ENCODE measurements at regions not wholly inside any gene's neighbourhood (a gene's known extent, or its start where the extent isn't known, plus 50 kb on each side); places are given as distances from the start of the nearest gene placed in this dataset.

DNA sequence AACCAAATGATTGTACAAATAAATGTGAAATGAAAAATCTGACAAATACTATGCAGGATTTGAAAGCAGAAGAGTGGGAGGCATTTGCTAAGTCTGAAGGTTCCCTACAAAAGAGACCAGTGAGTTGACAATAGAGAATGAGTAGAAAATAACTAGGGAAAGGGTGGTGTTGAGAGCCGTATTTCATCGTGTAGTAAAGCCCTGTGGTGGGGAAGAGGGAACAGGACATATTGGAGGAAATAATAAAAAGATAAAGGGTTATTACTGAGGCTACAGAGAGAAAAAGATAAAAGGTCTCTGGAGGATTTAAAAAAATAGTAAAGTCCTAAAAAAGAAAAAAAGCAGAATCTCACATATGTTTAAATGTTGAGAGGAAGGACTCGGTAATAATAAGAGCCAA, 268.8 kb downstream of the DUSP6 start:
- Histone ChIP-seq H3K4me3 (no peak overlapping the region), H3K27ac (no peak overlapping the region), H3K9me3 (ENCODE audit: low read depth, low read length) (no peaks in the 10 kb centered on the region), H3K9ac (ENCODE audit: insufficient read length) (no peak overlapping the region), H3K36me3 (ENCODE audit: insufficient read depth, low read length) (no peaks in the 10 kb centered on the region)
- DNase-seq (ENCODE audit: low read depth, low spot score): no peak
- TF ChIP-seq EZH2 (IDR thresholded peaks at IDR 0.05): no peak
- no peak for TF ChIP-seq FOXP2 (optimal IDR thresholded peaks at IDR 0.05; ENCODE audit: control extremely low read depth, extremely low read length, insufficient read depth)
- no peak for TF ChIP-seq POLR2AphosphoS5 (IDR thresholded peaks at IDR 0.05; ENCODE audit: borderline replicate concordance, low read depth, low read length)

GRCh38 chr12:89082370-89082753, 269.9 kb downstream of the DUSP6 start:
- no peak overlapping the region for H3K4me3 ChIP-seq
- TF ChIP-seq EZH2 (IDR thresholded peaks at IDR 0.05): no peak
- TF ChIP-seq FOXP2 (optimal IDR thresholded peaks at IDR 0.05; ENCODE audit: control extremely low read depth, extremely low read length, insufficient read depth): no peak
- no peak for TF ChIP-seq POLR2AphosphoS5 (IDR thresholded peaks at IDR 0.05; ENCODE audit: borderline replicate concordance, low read depth, low read length)

DNA sequence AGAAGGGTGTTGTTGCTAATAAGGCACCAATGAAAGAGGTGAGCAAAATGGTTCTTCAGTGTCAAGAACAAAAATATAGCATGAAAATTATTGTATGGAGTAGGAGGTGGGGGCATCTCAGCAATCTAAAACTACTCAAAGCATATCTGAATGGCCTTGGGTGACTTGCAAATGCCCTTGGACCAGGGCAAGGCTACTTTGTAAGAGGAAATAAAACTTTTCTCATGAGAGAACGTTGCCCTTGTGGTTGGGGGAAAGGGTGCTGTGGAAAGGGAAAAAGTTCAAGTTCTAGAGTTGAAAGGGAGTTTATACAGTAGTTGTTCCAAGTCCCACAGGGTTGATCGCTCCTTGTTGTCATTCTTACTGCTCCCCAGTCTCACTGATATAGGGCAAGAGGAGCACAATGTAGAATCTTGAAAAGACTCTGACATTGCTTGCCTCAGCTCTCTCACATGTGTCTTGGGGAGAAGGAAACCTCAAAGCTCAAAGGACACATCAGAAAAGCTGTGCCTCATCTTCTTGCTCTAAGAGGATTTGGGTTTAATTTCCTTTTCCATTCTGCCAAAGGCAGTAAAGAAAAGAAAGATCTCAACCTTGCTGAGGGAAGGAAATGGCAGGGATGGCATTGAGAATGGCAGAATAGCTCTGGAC, 270.5 kb downstream of the DUSP6 start:
- no peak overlapping the region for H3K27ac ChIP-seq
- no peaks in the 10 kb centered on the region for H3K36me3 ChIP-seq (ENCODE audit: insufficient read depth, low read length)
- DNase-seq (ENCODE audit: low read depth, low spot score): no peak
- no peak overlapping the region for H3K9ac ChIP-seq (ENCODE audit: insufficient read length)
- TF ChIP-seq POLR2AphosphoS5 (IDR thresholded peaks at IDR 0.05; ENCODE audit: borderline replicate concordance, low read depth, low read length): no peak
- no peak for TF ChIP-seq FOXP2 (optimal IDR thresholded peaks at IDR 0.05; ENCODE audit: control extremely low read depth, extremely low read length, insufficient read depth)
- TF ChIP-seq EZH2 (IDR thresholded peaks at IDR 0.05): no peak
- no peaks in the 10 kb centered on the region for H3K9me3 ChIP-seq (ENCODE audit: low read depth, low read length)
- H3K4me3 ChIP-seq: no peak overlapping the region

More at GRCh38 chr12:89082370-89082753, 269.9 kb downstream of the DUSP6 start:
- Histone ChIP-seq H3K36me3 (ENCODE audit: insufficient read depth, low read length) (no peaks in the 10 kb centered on the region), H3K9ac (ENCODE audit: insufficient read length) (no peak overlapping the region), H3K27ac (no peak overlapping the region), H3K9me3 (ENCODE audit: low read depth, low read length) (no peaks in the 10 kb centered on the region)
- DNase-seq (ENCODE audit: low read depth, low spot score): no peak

- no peak overlapping the region for H3K27ac ChIP-seq
- DNase-seq (ENCODE audit: low read depth, low spot score): no peak
- no peak overlapping the region for H3K9ac ChIP-seq (ENCODE audit: insufficient read length)
- H3K9me3 ChIP-seq (ENCODE audit: low read depth, low read length): no peaks in the 10 kb centered on the region
- H3K4me3 ChIP-seq: no peak overlapping the region
- no peaks in the 10 kb centered on the region for H3K36me3 ChIP-seq (ENCODE audit: insufficient read depth, low read length)
- TF ChIP-seq POLR2AphosphoS5 (IDR thresholded peaks at IDR 0.05; ENCODE audit: borderline replicate concordance, low read depth, low read length) (no peak), EZH2 (IDR thresholded peaks at IDR 0.05) (no peak), FOXP2 (optimal IDR thresholded peaks at IDR 0.05; ENCODE audit: control extremely low read depth, extremely low read length, insufficient read depth) (no peak)
Observed at GRCh38 chr12:89080793-89081465, 271.4 kb downstream of the DUSP6 start.

- H3K36me3 ChIP-seq (ENCODE audit: insufficient read depth, low read length): no peaks in the 10 kb centered on the region
- H3K9me3 ChIP-seq (ENCODE audit: low read depth, low read length): no peaks in the 10 kb centered on the region
- no peak overlapping the region for H3K9ac ChIP-seq (ENCODE audit: insufficient read length)
- DNase-seq (ENCODE audit: low read depth, low spot score): no peak
- H3K27ac ChIP-seq: 0 out of 2 replicates have a peak overlapping the region, but pooled peaks have one; percentile 7
- TF ChIP-seq EZH2 (IDR thresholded peaks at IDR 0.05): no peak
- no peak for TF ChIP-seq FOXP2 (optimal IDR thresholded peaks at IDR 0.05; ENCODE audit: control extremely low read depth, extremely low read length, insufficient read depth)
- no peak for TF ChIP-seq POLR2AphosphoS5 (IDR thresholded peaks at IDR 0.05; ENCODE audit: borderline replicate concordance, low read depth, low read length)
- no peak overlapping the region for H3K4me3 ChIP-seq
Observed at GRCh38 chr12:89075880-89076540, 276.3 kb downstream of the DUSP6 start.

DNA sequence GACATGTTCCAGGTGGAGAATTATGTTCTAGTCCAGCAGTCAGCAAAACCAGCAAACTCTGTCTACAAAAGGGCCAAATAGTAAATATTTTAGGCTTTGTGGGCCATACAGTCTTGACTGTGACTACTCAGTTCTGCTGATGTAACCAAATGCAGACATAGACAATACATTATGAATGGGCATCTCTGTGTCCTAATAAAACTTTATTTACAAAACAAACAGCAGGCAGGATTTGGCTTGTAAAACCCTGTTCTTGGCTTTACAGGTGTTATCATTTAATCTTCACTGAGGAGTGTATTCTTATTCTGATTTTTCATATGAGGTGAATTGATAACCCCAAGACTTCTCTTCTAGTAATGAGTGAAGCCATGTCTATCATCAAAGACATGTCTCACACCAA, 278.6 kb downstream of the DUSP6 start:
- H3K4me3 ChIP-seq: no peak overlapping the region
- TF ChIP-seq EZH2 (IDR thresholded peaks at IDR 0.05): no peak
- TF ChIP-seq POLR2AphosphoS5 (IDR thresholded peaks at IDR 0.05; ENCODE audit: borderline replicate concordance, low read depth, low read length): no peak
- no peak for TF ChIP-seq FOXP2 (optimal IDR thresholded peaks at IDR 0.05; ENCODE audit: control extremely low read depth, extremely low read length, insufficient read depth)
- no peak overlapping the region for H3K27ac ChIP-seq
- H3K36me3 ChIP-seq (ENCODE audit: insufficient read depth, low read length): no peaks in the 10 kb centered on the region
- no peaks in the 10 kb centered on the region for H3K9me3 ChIP-seq (ENCODE audit: low read depth, low read length)
- no peak for DNase-seq (ENCODE audit: low read depth, low spot score)
- no peak overlapping the region for H3K9ac ChIP-seq (ENCODE audit: insufficient read length)

GRCh38 chr12:89073027-89073398, 279.3 kb downstream of the DUSP6 start:
- no peak for DNase-seq (ENCODE audit: low read depth, low spot score)
- Histone ChIP-seq H3K9me3 (ENCODE audit: low read depth, low read length) (no peaks in the 10 kb centered on the region), H3K4me3 (no peak overlapping the region), H3K36me3 (ENCODE audit: insufficient read depth, low read length) (no peaks in the 10 kb centered on the region), H3K9ac (ENCODE audit: insufficient read length) (no peak overlapping the region), H3K27ac (no peak overlapping the region)
- no peak for TF ChIP-seq POLR2AphosphoS5 (IDR thresholded peaks at IDR 0.05; ENCODE audit: borderline replicate concordance, low read depth, low read length)

- TF ChIP-seq EZH2 (IDR thresholded peaks at IDR 0.05) (no peak), POLR2AphosphoS5 (IDR thresholded peaks at IDR 0.05; ENCODE audit: borderline replicate concordance, low read depth, low read length) (no peak), FOXP2 (optimal IDR thresholded peaks at IDR 0.05; ENCODE audit: control extremely low read depth, extremely low read length, insufficient read depth) (no peak)
- Histone ChIP-seq H3K9ac (ENCODE audit: insufficient read length) (no peak overlapping the region), H3K4me3 (no peak overlapping the region), H3K9me3 (ENCODE audit: low read depth, low read length) (no peaks in the 10 kb centered on the region), H3K27ac (no peak overlapping the region), H3K36me3 (ENCODE audit: insufficient read depth, low read length) (no peaks in the 10 kb centered on the region)
- DNase-seq (ENCODE audit: low read depth, low spot score): no peak
Observed at GRCh38 chr12:89072294-89073026, 279.8 kb downstream of the DUSP6 start.

All from SK-N-MC (cell line).